NOMO-1 (cell line): ENCODE measurements at regions not wholly inside any gene's neighbourhood (a gene's known extent, or its start where the extent isn't known, plus 50 kb on each side); places are given as distances from the start of the nearest gene placed in this dataset.

Experiments
- DNase-seq, 2 experiments: peaks; one replicate each; lab custom pipeline; 2025; ENCODE audit not compliant: unreplicated experiment in 2 of 2; lab: John Stamatoyannopoulos, UW

- no peak for DNase-seq
These were observed 272.2 kb downstream of the AUH start for GRCh38 chr9:91089405-91090129.

GRCh38 chr9:91090130-91090410 is 271.6 kb downstream of the AUH start:
- DNase-seq = no peak

GRCh38 chr9:91092214-91092613 is 269.5 kb downstream of the AUH start:
- no peak for DNase-seq

- no peak for DNase-seq
These were observed 267.2 kb downstream of the AUH start for GRCh38 chr9:91094324-91095088.

- no peak for DNase-seq
These were observed 263.4 kb downstream of the AUH start for GRCh38 chr9:91098203-91098850.

GRCh38 chr9:91099436-91099835 is 262.3 kb downstream of the AUH start:
- DNase-seq = no peak

GRCh38 chr9:91100878-91101450 is 260.8 kb downstream of the AUH start:
- DNase-seq = no peak

GRCh38 chr9:91101611-91102168 is 260.0 kb downstream of the AUH start:
- no peak for DNase-seq

- DNase-seq = no peak
These were observed 259.4 kb downstream of the AUH start for GRCh38 chr9:91102269-91102668.

GRCh38 chr9:91103931-91104330 is 257.8 kb downstream of the AUH start:
- no peak for DNase-seq

- no peak for DNase-seq
These were observed 255.2 kb downstream of the AUH start for GRCh38 chr9:91106415-91107081.

- DNase-seq = no peak
These were observed 250.5 kb downstream of the AUH start for GRCh38 chr9:91111226-91111625.

GRCh38 chr9:91111876-91112275 is 249.8 kb downstream of the AUH start:
- no peak for DNase-seq

GRCh38 chr9:91113016-91113415 is 248.7 kb downstream of the AUH start:
- no peak for DNase-seq

- DNase-seq = no peak
These were observed 247.3 kb downstream of the AUH start for GRCh38 chr9:91114450-91114849.

- no peak for DNase-seq
These were observed 245.5 kb downstream of the AUH start for GRCh38 chr9:91116211-91116610.

GRCh38 chr9:91116711-91117110 is 245.0 kb downstream of the AUH start:
- no peak for DNase-seq

GRCh38 chr9:91117474-91117891 is 244.2 kb downstream of the AUH start:
- DNase-seq = no peak

GRCh38 chr9:91117959-91118703 is 243.6 kb downstream of the AUH start:
- DNase-seq = no peak

GRCh38 chr9:91118704-91119025 is 243.1 kb downstream of the AUH start:
- DNase-seq = no peak
